NCI-H510A treated with DMSO at 0.1 percent for 48 hours (cell line): ENCODE measurements at regions not wholly inside any gene's neighbourhood (a gene's known extent, or its start where the extent isn't known, plus 50 kb on each side); places are given as distances from the start of the nearest gene placed in this dataset.

Source experiments
- DNase-seq: peaks from one replicate; lab custom pipeline; 2025; lab: John Stamatoyannopoulos, UW

DNA sequence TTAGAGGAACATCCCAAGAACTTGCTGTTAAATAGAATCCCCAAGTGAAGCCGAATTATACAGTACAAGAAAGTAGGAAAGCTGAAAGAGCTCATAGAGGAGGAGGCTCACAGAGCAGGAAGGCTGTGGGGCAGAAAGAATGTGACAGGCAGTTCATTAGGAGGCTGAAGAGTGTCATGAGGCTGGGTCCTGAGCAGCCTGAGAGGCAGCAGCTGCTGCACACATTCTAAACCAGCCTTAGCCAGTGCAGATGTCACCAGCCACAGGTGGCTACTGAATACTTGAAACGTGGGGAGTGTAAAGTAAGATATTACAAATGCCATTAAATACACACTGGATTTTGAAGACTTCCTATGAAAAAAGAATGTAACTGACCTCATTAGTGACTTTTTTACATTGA lies 490.2 kb upstream of the KLHL29 start:
- DNase-seq = peak; percentile 56

GRCh38 chr2:22897428-22897827 lies 487.6 kb upstream of the KLHL29 start:
- no peak for DNase-seq

DNA sequence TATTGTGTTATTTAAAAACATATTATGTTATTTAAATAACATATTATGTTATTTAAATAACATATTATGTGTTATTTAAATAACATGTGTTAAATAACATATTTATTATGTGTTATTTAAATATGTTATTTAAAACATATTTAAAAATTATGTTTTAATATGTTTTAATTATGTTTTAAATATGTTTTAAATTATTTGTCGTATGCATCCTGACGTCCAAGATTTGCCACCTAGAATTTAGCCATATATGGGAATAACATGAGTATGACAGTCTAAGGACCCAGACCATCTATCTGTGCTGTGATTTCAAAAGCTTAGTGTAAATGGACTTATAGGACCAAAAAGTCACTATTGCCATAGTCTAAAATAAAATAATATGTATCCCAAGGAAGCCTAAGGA lies 484.3 kb upstream of the KLHL29 start:
- DNase-seq = no peak

- DNase-seq = no peak
Measured at GRCh38 chr2:22901471-22902179, 483.4 kb upstream of the KLHL29 start.

DNA sequence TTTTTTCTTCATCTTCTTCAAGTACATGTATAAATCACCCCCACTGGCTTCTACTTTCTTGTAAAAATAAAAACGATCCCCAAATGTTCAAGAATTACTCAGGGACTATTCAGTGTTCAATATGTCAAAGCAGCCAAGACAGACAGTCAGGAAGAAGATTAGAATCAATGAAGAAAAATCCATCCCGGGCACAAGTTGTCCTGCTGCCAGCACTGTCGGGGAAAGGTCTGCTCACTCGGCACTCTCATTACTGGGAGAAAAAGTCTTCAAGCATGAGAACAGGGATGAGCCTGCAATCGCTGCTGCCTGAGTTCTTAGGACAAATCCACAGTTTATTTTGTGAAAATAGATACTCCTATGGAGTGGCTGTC lies 482.8 kb upstream of the KLHL29 start:
- DNase-seq = no peak

DNA sequence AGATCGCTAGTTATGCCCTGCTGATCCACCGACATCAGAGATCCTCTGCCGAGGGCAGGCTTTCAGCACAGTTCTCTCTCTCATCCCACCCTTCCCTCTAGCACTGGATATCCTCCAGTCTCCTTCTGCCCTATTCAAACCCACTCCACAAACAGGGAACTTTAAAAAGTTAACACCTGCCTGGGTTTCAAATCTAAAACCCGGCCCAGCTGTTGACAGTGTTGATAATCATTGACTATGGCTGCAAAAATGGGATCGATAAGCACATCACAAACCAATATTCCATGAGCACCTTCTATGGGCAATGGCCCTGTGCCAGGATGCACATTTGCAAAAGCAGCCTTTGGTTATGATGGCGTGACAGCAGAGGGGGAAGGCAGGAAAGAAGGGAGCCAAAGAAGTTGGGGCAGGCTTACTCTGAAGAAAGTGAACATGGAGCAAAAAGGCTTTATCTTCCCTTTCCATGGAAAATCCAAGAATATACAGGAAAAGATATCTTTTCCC lies 482.3 kb upstream of the KLHL29 start:
- DNase-seq = no peak

- no peak for DNase-seq
Measured at GRCh38 chr2:22903616-22904015, 481.4 kb upstream of the KLHL29 start.

GRCh38 chr2:22904126-22904684 lies 480.8 kb upstream of the KLHL29 start:
- no peak for DNase-seq

DNA sequence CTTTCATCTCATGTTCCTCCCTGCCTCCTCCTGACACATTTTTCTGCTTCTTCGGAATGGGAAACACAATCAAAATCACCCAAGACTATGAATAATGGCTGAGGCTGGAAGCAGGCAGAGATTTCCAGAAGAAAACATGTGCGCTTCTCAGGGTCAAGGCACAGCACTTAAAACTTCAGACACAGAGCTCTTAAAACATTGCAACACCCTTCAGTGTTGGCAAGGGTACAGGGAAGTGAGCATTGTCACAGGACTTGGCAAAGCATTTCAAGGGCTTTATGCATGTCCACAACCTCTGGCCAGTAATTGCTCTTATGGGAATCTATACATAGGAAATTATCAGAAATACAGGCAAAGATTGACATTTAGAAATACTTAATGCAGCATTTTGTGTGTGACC lies 477.6 kb upstream of the KLHL29 start:
- DNase-seq = no peak

DNA sequence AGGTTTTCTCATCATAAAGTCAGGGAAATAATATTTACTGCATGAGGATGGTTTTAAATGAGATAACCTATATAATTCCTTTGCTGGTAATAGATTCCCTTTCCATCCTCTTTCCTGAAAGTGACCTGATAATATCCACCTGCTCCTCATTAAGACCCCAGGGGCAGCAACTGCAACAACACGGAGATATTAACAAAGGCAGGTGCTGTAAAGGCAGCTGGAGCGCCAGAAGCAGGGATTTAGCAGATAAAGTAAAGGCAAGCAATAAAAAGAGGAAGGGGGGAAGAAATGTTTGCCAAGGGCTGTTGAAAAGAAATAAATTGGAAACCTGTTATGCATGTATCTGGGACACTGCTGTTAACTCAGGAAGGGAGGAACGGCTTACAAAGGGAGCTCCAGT lies 472.6 kb upstream of the KLHL29 start:
- DNase-seq = no peak

GRCh38 chr2:22929998-22930397 lies 455.0 kb upstream of the KLHL29 start:
- DNase-seq = no peak

GRCh38 chr2:22930781-22931180 lies 454.2 kb upstream of the KLHL29 start:
- DNase-seq = no peak

DNA sequence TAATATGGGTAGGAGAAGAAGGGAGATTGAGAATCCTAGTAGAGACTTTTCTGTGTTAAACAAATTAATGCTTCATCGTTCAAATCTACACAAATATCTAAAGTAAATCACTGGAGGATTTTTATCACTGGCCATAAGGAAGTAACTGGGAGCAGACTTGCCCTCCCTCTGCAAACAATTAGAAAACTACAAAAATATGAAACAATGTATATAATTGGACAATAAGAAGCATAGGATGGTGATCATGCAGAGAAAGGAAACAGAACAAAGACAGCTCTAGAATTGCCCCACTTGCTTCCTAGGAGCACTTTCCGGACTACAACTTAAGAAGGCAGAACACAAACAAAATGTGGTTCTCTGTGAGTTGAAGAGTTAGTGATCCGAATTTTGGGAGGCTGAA lies 452.7 kb upstream of the KLHL29 start:
- no peak for DNase-seq

GRCh38 chr2:22934747-22935146 lies 450.2 kb upstream of the KLHL29 start:
- DNase-seq = no peak

DNA sequence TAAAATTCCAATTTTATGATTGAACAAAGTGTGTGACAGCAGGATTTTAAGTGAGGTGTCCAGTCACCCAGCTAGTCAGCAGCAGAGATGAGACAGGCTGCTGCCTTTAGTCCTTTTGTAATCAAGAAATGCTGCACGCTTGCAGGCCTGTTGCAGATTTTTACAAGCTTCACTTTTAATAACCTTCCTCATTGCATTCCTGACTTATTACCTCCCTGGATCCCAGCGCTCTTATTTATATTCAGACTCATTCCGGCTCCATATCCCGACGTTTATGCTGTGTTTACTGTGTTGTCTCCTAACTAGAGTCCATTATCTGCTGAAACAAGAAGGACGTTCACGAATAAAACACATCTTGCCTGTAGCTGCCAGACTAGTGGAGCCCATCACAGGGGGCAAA lies 442.5 kb upstream of the KLHL29 start:
- no peak for DNase-seq

DNA sequence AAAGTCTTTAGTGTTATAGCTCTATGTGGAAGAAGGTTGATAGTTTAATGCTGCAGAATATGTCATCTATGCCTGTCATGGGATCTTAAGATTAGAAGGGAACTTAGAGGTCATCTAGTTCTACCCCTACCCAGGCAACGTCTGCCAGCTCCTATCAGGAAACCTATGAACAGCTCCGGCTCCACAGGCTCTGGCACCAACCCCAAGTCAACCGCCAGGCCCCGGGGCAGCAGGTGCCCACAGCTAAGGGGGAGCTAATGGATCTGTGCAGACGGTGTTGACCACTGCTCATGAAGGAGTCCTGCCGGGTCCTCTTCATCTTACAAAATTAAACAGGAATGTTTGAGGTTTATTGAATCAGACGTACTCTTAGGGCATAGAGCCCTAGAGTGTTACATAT lies 440.8 kb upstream of the KLHL29 start:
- no peak for DNase-seq

GRCh38 chr2:22946553-22946952 lies 438.4 kb upstream of the KLHL29 start:
- no peak for DNase-seq

DNA sequence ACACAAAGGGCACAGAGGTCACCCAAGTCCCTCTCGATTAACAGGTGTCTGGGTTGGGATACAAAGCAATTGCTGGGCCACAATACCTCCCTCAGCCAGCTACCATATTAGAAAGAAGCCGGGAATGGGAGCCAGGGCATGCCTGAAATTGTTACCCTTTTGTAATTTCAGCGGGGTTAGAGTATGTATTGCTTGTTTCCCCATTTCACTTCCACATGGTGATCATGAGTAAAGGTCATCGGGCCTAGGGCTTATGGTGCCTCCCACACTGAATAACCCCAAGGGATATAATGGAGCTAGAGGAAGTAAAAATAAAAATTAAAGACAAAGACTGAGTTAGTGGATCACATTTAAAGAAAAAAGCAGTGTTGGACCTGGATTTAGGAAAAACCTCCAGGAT lies 437.2 kb upstream of the KLHL29 start:
- no peak for DNase-seq

- no peak for DNase-seq
Measured at GRCh38 chr2:22950431-22950830, 434.5 kb upstream of the KLHL29 start.

DNA sequence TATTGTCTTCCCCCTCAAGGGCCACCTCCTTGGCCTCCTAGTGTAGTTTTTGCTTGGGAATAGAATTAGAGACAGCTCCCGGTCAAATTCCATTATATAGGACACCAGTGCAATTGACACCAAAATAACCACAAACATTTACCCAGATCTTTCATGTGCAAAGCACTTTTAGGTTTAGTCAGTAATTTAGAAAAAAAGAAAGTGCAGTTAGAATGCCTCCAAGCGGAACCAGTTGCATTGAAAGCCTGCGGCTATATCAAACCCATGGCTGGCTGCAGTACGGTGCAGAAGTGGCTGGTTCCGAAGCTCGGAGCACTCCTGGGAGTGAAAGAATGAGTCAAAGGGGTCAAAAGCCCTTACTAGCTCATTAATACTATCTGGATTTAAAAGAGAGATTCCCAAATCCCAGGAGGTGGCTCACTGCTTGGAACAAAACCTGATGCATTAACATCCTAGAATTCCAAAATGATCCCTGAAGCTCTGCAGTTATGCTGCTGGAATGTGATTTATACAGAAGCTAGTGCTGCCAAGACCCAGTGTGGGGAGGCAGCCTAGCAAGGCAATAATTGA lies 432.2 kb upstream of the KLHL29 start:
- no peak for DNase-seq

DNA sequence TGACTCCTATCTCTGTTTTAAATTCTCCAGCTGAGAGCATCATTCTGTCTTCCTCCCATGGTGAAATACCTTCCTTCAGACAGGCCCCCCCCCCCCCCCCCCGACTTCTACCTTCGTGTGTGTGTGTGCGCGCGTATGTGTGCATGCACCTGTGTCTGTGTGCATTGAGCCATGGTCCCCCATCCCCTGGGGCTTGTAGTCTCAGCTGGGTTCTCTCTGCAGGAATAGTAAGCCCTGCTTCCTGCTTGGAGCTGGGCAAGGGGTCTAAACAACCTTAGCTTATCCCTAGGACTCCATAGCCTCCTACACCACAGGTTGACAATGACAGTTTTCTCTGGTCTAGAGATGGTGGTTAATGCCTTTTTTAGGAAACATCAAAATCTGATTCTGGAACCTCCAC lies 427.5 kb upstream of the KLHL29 start:
- no peak for DNase-seq

DNA sequence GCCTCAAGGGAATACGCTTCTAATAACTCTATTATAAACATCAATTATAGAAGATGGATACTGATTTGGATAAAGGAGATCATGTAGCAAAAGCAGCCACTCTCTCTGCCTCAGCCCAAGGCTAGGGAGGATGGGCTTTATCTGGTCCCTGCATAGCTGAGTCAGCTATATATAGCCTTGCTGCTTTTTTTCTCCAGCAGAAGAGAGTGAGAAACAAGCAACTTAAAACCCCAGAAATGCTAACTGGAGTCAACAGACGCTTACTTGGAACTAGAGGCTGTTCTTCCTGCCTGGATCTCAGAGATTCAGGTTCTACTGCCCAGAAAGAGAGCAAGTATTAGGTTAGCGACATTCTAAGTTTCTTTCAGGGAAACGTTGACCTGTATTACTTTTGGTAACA lies 426.7 kb upstream of the KLHL29 start:
- DNase-seq = no peak

DNA sequence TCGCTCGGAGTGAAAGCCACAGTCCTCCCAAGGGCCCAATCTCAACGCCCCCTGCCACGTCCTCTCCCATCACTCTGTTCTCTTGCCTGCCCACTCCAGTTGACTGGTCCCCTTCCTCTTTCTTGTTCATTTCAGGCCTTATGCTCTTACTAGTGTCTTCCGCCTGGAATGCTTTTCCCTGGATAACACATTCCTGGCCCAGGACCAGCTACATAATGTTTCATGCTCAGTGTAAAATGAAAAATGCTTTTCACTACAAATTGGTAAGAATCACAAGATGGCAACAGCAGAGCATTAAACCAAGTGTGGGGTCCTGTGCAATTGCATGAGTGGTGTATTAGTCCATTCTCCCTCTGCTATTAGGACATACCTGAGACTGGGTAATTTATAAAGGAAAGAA lies 417.2 kb upstream of the KLHL29 start:
- DNase-seq = no peak
